Natural killer cell (primary cell): ENCODE measurements at regions not wholly inside any gene's neighbourhood (a gene's known extent, or its start where the extent isn't known, plus 50 kb on each side); places are given as distances from the start of the nearest gene placed in this dataset.
"Not testable (repeated sequence)": the region's sequence is repeated elsewhere in the genome, so short reads cannot be mapped to it uniquely, and the experiment has no call there.

ENCODE experiments used
- ATAC-seq, 3 donors: fragments of 150-1000 bp in 2 of 3; fragments of 200-7000 bp in 1 of 3; cut with Tn5 transposase; 1 replicate in 1 of 3; 2 replicates in 2 of 3; pipeline ENCODE4 v1.10.0; 2021; ENCODE audit warnings: mild to moderate bottlenecking in 2 of 3, moderate library complexity in 2 of 3
- DNase-seq, 2 donors: peaks; one replicate each; pipeline versions ENCODE4 v3.0.0 to v3.0.0-alpha.2; 2013 to 2021; ENCODE audit warnings: mixed read lengths in 1 of 2
- H3K27ac ChIP-seq: one replicate; pipeline ENCODE4 v1.5.1; 2013; ENCODE audit warnings: mild to moderate bottlenecking, low read length
- H3K27me3 ChIP-seq: one replicate; pipeline ENCODE4 v1.6.1; 2013; ENCODE audit warnings: low read length; ENCODE audit not compliant: control insufficient read depth, insufficient read depth
- H3K36me3 ChIP-seq: one replicate; pipeline ENCODE4 v1.6.1; 2013; ENCODE audit warnings: low read length; ENCODE audit not compliant: control insufficient read depth, insufficient read depth
- H3K4me1 ChIP-seq: one replicate; pipeline ENCODE4 v1.6.1; 2013; ENCODE audit warnings: low read length; ENCODE audit not compliant: control insufficient read depth, insufficient read depth
- H3K4me3 ChIP-seq: one replicate; pipeline ENCODE4 v1.5.1; 2013; ENCODE audit warnings: low read length
- H3K9me3 ChIP-seq: one replicate; pipeline ENCODE4 v1.6.1; 2013; ENCODE audit warnings: low read length; ENCODE audit not compliant: control insufficient read depth, insufficient read depth
- H3K27ac Mint-ChIP-seq, 2 donors: one replicate each; pipeline ENCODE4 v1.8.0; 2022; ENCODE audit warnings: mild to moderate bottlenecking in 2 of 2, mixed read lengths in 2 of 2, moderate library complexity in 1 of 2
- H3K27me3 Mint-ChIP-seq, 2 donors: one replicate each; pipeline ENCODE4 v1.8.0; 2022; ENCODE audit warnings: low read depth in 2 of 2, mixed read lengths in 2 of 2
- H3K36me3 Mint-ChIP-seq: one replicate; pipeline ENCODE4 v1.8.0; 2022; ENCODE audit warnings: mixed read lengths
- H3K4me1 Mint-ChIP-seq, 2 donors: one replicate each; pipeline ENCODE4 v1.8.0; 2022; ENCODE audit warnings: mixed read lengths in 2 of 2
- H3K4me3 Mint-ChIP-seq: one replicate; pipeline ENCODE4 v1.8.0; 2022; ENCODE audit warnings: mild to moderate bottlenecking, moderate library complexity, mixed read lengths
- H3K9me3 Mint-ChIP-seq, 2 donors: one replicate each; pipeline ENCODE4 v1.8.0; 2022; ENCODE audit warnings: mixed read lengths in 2 of 2
- CTCF ChIP-seq: fragments of 200-600 bp; IDR thresholded peaks from one replicate; pipeline ENCODE4 v1.8.0; 2022; ENCODE audit warnings: antibody characterized with exemption
- WGBS: methylation state at CpG from one replicate; pipeline ENCODE4 v1.1.7; 2013; ENCODE audit warnings: missing lambda C conversion rate; ENCODE audit not compliant: insufficient coverage; 5-methylcytosine and 5-hydroxymethylcytosine counted together
- intact Hi-C: fragments of 100-400 bp; cut with micrococcal nuclease; formaldehyde crosslinking; loops from one replicate; pipeline ENCODE4 v1.14.2; 2022

GRCh38 chr17:30716461-30717290 is 107.8 kb downstream of the CRLF3 start:
- Mint-ChIP-seq H3K4me3 (no peak overlapping the region), H3K27me3 (no peaks in the 10 kb centered on the region), H3K36me3 (no peaks in the 10 kb centered on the region), H3K4me1 (peaks cover 25 to 34% of the 10 kb centered on the region in 2 donors), H3K27ac (no peak overlapping the region), H3K9me3 (no peaks in the 10 kb centered on the region)
- WGBS: 86% methylated on average over 17 of the region's 17 CpGs
- no peaks in the 10 kb centered on the region for H3K9me3 ChIP-seq
- H3K4me1 ChIP-seq: peaks cover 12% of the 10 kb centered on the region
- no peak for TF ChIP-seq CTCF
- H3K4me3 ChIP-seq: no peak overlapping the region
- ATAC-seq (no peak), DNase-seq (no peak)
- no peaks in the 10 kb centered on the region for H3K27me3 ChIP-seq
- no peaks in the 10 kb centered on the region for H3K36me3 ChIP-seq
- no peak overlapping the region for H3K27ac ChIP-seq
- intact Hi-C loops: loop anchor here (5.0 to 10.0 kb wide), 2 partner anchors 112 to 239 kb away; partner anchors contain the start of gene GOSR1

GRCh38 chr17:30714825-30715622 is 109.5 kb downstream of the CRLF3 start:
- not testable (repeated sequence) for H3K9me3 Mint-ChIP-seq, H3K27ac Mint-ChIP-seq, H3K27me3 Mint-ChIP-seq, H3K36me3 Mint-ChIP-seq, H3K27ac ChIP-seq, H3K4me3 ChIP-seq, H3K27me3 ChIP-seq, H3K36me3 ChIP-seq, H3K9me3 ChIP-seq
- DNase-seq: peak; percentile 46 to 55
- peak; percentile 80 to 84 (median 82) for ATAC-seq
- peak overlapping the region; percentile 7 for H3K4me3 Mint-ChIP-seq
- peaks cover 35 to 47% of the 10 kb centered on the region in 2 donors for H3K4me1 Mint-ChIP-seq
- intact Hi-C loops: loop anchor here (5.0 to 10.0 kb wide), 2 partner anchors 110 to 238 kb away; partner anchors contain the start of gene GOSR1
- H3K4me1 ChIP-seq: peaks cover 23% of the 10 kb centered on the region
- WGBS: 59% methylated on average over 24 of the region's 25 CpGs
- TF ChIP-seq CTCF: peak; percentile 62

GRCh38 chr17:30713805-30714204 is 110.7 kb downstream of the CRLF3 start:
- not testable (repeated sequence) for H3K27ac Mint-ChIP-seq, H3K27me3 Mint-ChIP-seq, H3K27ac ChIP-seq, ATAC-seq, H3K9me3 ChIP-seq, H3K27me3 ChIP-seq, H3K9me3 Mint-ChIP-seq, H3K4me3 Mint-ChIP-seq, H3K36me3 ChIP-seq, H3K4me3 ChIP-seq, DNase-seq, H3K36me3 Mint-ChIP-seq
- H3K4me1 Mint-ChIP-seq: peaks cover 28 to 38% of the 10 kb centered on the region in 2 donors
- intact Hi-C loops: loop anchor here (10.0 kb wide), 1 partner anchor 109 kb away; no protein-coding TSS in a partner anchor
- 86% methylated on average over 10 of the region's 10 CpGs for WGBS
- H3K4me1 ChIP-seq: peaks cover 19% of the 10 kb centered on the region

GRCh38 chr17:30712859-30713258 is 111.6 kb downstream of the CRLF3 start:
- H3K9me3 ChIP-seq, H3K36me3 ChIP-seq, DNase-seq, H3K27ac Mint-ChIP-seq, H3K36me3 Mint-ChIP-seq, H3K9me3 Mint-ChIP-seq, H3K27ac ChIP-seq, ATAC-seq, H3K27me3 ChIP-seq, H3K4me3 ChIP-seq, H3K27me3 Mint-ChIP-seq, H3K4me3 Mint-ChIP-seq: not testable (repeated sequence)
- WGBS: 69% methylated on average over 2 of the region's 3 CpGs
- H3K4me1 ChIP-seq: peaks cover 22% of the 10 kb centered on the region
- H3K4me1 Mint-ChIP-seq: peaks cover 32 to 44% of the 10 kb centered on the region in 2 donors
- intact Hi-C loops: loop anchor here (10.0 kb wide), 1 partner anchor 108 kb away; no protein-coding TSS in a partner anchor

GRCh38 chr17:30711626-30712507 is 112.6 kb downstream of the CRLF3 start:
- 62% methylated on average over 30 of the region's 30 CpGs for WGBS
- not testable (repeated sequence) for ATAC-seq, H3K36me3 ChIP-seq, H3K36me3 Mint-ChIP-seq, DNase-seq, H3K4me3 ChIP-seq, H3K9me3 ChIP-seq, H3K27me3 ChIP-seq, H3K9me3 Mint-ChIP-seq, H3K27ac ChIP-seq, H3K27me3 Mint-ChIP-seq
- Mint-ChIP-seq H3K27ac (peak overlapping the region; percentile 68 to 89), H3K4me1 (peaks cover 35 to 52% of the 10 kb centered on the region in 2 donors), H3K4me3 (peak overlapping the region; percentile 92)
- intact Hi-C loops: loop anchor here (10.0 kb wide), 1 partner anchor 107 kb away; no protein-coding TSS in a partner anchor
- H3K4me1 ChIP-seq: peaks cover 30% of the 10 kb centered on the region
